H9 (cell line): ENCODE measurements at regions not wholly inside any gene's neighbourhood (a gene's known extent, or its start where the extent isn't known, plus 50 kb on each side); places are given as distances from the start of the nearest gene placed in this dataset.

Source experiments
- DNase-seq: peaks from one replicate; pipeline ENCODE4 v3.0.0-alpha.2; 2017
- H2AFZ ChIP-seq: one replicate; pipeline ENCODE4 v1.6.1; 2013; ENCODE audit warnings: mild to moderate bottlenecking, low read length, control low read depth, moderate library complexity
- H2AK5ac ChIP-seq: 2 replicates; pipeline ENCODE4 v1.6.1; 2013; ENCODE audit warnings: low read length, control low read depth, mixed read lengths; ENCODE audit not compliant: insufficient read length
- H2BK120ac ChIP-seq: one replicate; pipeline ENCODE4 v1.6.1; 2013; ENCODE audit warnings: low read depth, mild to moderate bottlenecking, low read length, control low read depth, inconsistent platforms; ENCODE audit not compliant: poor library complexity, severe bottlenecking
- H2BK12ac ChIP-seq: 2 replicates; pipeline ENCODE4 v1.6.1; 2013; ENCODE audit warnings: low read length, control low read depth, mixed read lengths, low read depth; ENCODE audit not compliant: insufficient read length
- H2BK15ac ChIP-seq: 2 replicates; pipeline ENCODE4 v1.6.1; 2013; ENCODE audit warnings: low read depth, low read length, control low read depth
- H2BK20ac ChIP-seq: one replicate; pipeline ENCODE4 v1.6.1; 2013; ENCODE audit warnings: low read depth, mild to moderate bottlenecking, low read length, control low read depth, inconsistent platforms; ENCODE audit not compliant: poor library complexity, severe bottlenecking
- H2BK5ac ChIP-seq: 2 replicates; pipeline ENCODE4 v1.6.1; 2013; ENCODE audit warnings: low read length, control low read depth, mixed read lengths; ENCODE audit not compliant: insufficient read length
- H3K14ac ChIP-seq: 2 replicates; pipeline ENCODE4 v1.6.1; 2013; ENCODE audit warnings: low read length, control low read depth; ENCODE audit not compliant: insufficient read depth
- H3K18ac ChIP-seq: 2 replicates; pipeline ENCODE4 v1.6.1; 2013; ENCODE audit warnings: low read depth, mild to moderate bottlenecking, mixed read lengths, low read length, control low read depth; ENCODE audit not compliant: insufficient read length
- H3K23ac ChIP-seq: 2 replicates; pipeline ENCODE4 v1.6.1; 2013; ENCODE audit warnings: low read length, control low read depth, mixed read lengths, low read depth; ENCODE audit not compliant: insufficient read length
- H3K23me2 ChIP-seq: 2 replicates; pipeline ENCODE4 v1.6.1; 2013; ENCODE audit warnings: low read depth, mild to moderate bottlenecking, mixed read lengths, low read length, control low read depth; ENCODE audit not compliant: insufficient read length, poor library complexity, severe bottlenecking
- H3K27ac ChIP-seq: 2 replicates; pipeline ENCODE4 v1.5.1; 2013; ENCODE audit warnings: low read length, control low read depth, mixed read lengths, low read depth; ENCODE audit not compliant: insufficient read length
- H3K27me3 ChIP-seq: 2 replicates; pipeline ENCODE4 v1.6.1; 2013; ENCODE audit warnings: low read length, control low read depth, inconsistent platforms; ENCODE audit not compliant: insufficient read depth
- H3K4ac ChIP-seq: 2 replicates; pipeline ENCODE4 v1.6.1; 2013; ENCODE audit warnings: low read depth, mild to moderate bottlenecking, control low read depth, inconsistent platforms, low read length, moderate library complexity
- H3K4me1 ChIP-seq: 2 replicates; pipeline ENCODE4 v1.6.1; 2013; ENCODE audit warnings: low read length, control low read depth, inconsistent platforms; ENCODE audit not compliant: insufficient read depth
- H3K4me2 ChIP-seq: 2 replicates; pipeline ENCODE4 v1.6.1; 2013; ENCODE audit warnings: low read length, control low read depth, mixed read lengths; ENCODE audit not compliant: insufficient read length, insufficient read depth
- H3K56ac ChIP-seq: 2 replicates; pipeline ENCODE4 v1.6.1; 2013; ENCODE audit warnings: low read depth, mild to moderate bottlenecking, mixed read lengths, low read length, control low read depth; ENCODE audit not compliant: insufficient read length
- H3K79me1 ChIP-seq: 2 replicates; pipeline ENCODE4 v1.6.1; 2013; ENCODE audit warnings: low read depth, mild to moderate bottlenecking, moderate library complexity, low read length, control low read depth, inconsistent platforms; ENCODE audit not compliant: insufficient read depth, poor library complexity, severe bottlenecking
- H3K79me2 ChIP-seq: 2 replicates; pipeline ENCODE4 v1.6.1; 2013; ENCODE audit warnings: low read length, control low read depth, inconsistent platforms; ENCODE audit not compliant: insufficient read depth
- H3K9ac ChIP-seq: 2 replicates; pipeline ENCODE4 v1.6.1; 2013; ENCODE audit warnings: low read length, control low read depth, mixed read lengths; ENCODE audit not compliant: insufficient read length; ENCODE audit errors: extremely low read depth
- H3K9me3 ChIP-seq: one replicate; pipeline ENCODE4 v1.6.1; 2013; ENCODE audit warnings: low read depth, low read length, inconsistent platforms; ENCODE audit not compliant: control insufficient read depth
- H3T11ph ChIP-seq: one replicate; pipeline ENCODE4 v1.6.1; 2013; ENCODE audit warnings: mild to moderate bottlenecking, low read length, control low read depth, inconsistent platforms
- H4K20me1 ChIP-seq: one replicate; pipeline ENCODE4 v1.6.1; 2013; ENCODE audit not compliant: control insufficient read depth, insufficient read length, insufficient read depth
- H4K5ac ChIP-seq: 2 replicates; pipeline ENCODE4 v1.6.1; 2013; ENCODE audit warnings: low read depth, mild to moderate bottlenecking, mixed read lengths, low read length, control low read depth; ENCODE audit not compliant: insufficient read length
- H4K8ac ChIP-seq: replicated peaks from 2 replicates; pipeline ENCODE4 v1.6.1; 2013; ENCODE audit warnings: low read length, control low read depth, mixed read lengths, low read depth; ENCODE audit not compliant: insufficient read length
- H4K91ac ChIP-seq: 2 replicates; pipeline ENCODE4 v1.6.1; 2013; ENCODE audit warnings: low read depth, mild to moderate bottlenecking, moderate library complexity, mixed read lengths, low read length, control low read depth; ENCODE audit not compliant: insufficient read length
- H3K27ac Mint-ChIP-seq, 3 experiments: 2 replicates in 2 of 3; 3 replicates in 1 of 3; pipeline ENCODE4 v1.8.0; 2020 to 2021; ENCODE audit warnings: mixed read lengths in 3 of 3, mild to moderate bottlenecking in 1 of 3, moderate library complexity in 1 of 3
- H3K27me3 Mint-ChIP-seq: 2 replicates; pipeline ENCODE4 v1.8.0; 2021; ENCODE audit warnings: low read depth, mild to moderate bottlenecking, moderate library complexity, mixed read lengths
- H3K36me3 Mint-ChIP-seq, 3 experiments: 2 replicates in 2 of 3; 3 replicates in 1 of 3; pipeline ENCODE4 v1.8.0; 2020 to 2021; ENCODE audit warnings: low read depth in 3 of 3, mixed read lengths in 3 of 3; ENCODE audit not compliant: insufficient read depth in 1 of 3
- H3K4me1 Mint-ChIP-seq, 2 experiments: 2 replicates each; pipeline ENCODE4 v1.8.0; 2020; ENCODE audit warnings: mixed read lengths in 2 of 2
- H3K4me3 Mint-ChIP-seq, 2 experiments: 2 replicates in 1 of 2; 3 replicates in 1 of 2; pipeline ENCODE4 v1.8.0; 2020 to 2021; ENCODE audit warnings: mild to moderate bottlenecking in 2 of 2, mixed read lengths in 2 of 2, moderate library complexity in 1 of 2
- H3K9me3 Mint-ChIP-seq, 2 experiments: 2 replicates in 1 of 2; 3 replicates in 1 of 2; pipeline ENCODE4 v1.8.0; 2020; ENCODE audit warnings: mild to moderate bottlenecking in 2 of 2, mixed read lengths in 2 of 2, moderate library complexity in 1 of 2
- TF ChIP-seq, protein P1 (sequence below): fragments of 200-600 bp; sonication (generic); conservative IDR thresholded peaks from 3 replicates; pipeline ENCODE4 v1.8.0; 2021; ENCODE audit warnings: antibody characterized with exemption, mild to moderate bottlenecking

DNA sequence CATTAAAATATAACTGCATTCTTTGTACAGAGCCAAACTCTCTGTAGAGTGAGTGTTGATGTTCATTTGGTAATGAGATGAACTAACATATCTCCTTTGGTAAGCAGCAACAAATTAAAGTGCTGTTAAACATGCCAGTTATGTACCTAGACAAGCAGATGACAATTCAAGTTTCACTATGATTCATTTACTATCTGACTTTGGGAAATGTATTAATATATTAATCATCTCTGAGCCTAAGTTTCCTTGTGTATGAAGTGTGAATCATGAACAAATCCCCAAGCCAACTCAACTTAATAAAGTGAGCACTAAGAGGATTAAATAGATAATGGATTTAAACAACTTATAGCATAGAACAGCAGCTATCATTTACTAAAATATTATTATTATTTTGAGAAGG is 1044.2 kb downstream of the GLUD2 start:
- no peak overlapping the region for H3K27ac ChIP-seq
- no peak overlapping the region for H3K9ac ChIP-seq
- no peaks in the 10 kb centered on the region for H4K20me1 ChIP-seq
- no peak overlapping the region for H4K91ac ChIP-seq
- H4K8ac ChIP-seq = no peak overlapping the region
- no peaks in the 10 kb centered on the region for H3K4me1 ChIP-seq
- Mint-ChIP-seq H3K9me3 (peaks cover 12 to 40% of the 10 kb centered on the region in 2 experiments), H3K27ac (no peak overlapping the region), H3K4me1 (no peaks in the 10 kb centered on the region), H3K4me3 (no peak overlapping the region), H3K36me3 (peaks cover 0 to 13% (median 3%) of the 10 kb centered on the region in 3 experiments; a peak in 6 of 7 replicates), H3K27me3 (peaks cover 1% of the 10 kb centered on the region; the same call in 1 of the 2 replicates)
- no peak overlapping the region for H3K18ac ChIP-seq
- H4K5ac ChIP-seq = no peak overlapping the region
- H2AFZ ChIP-seq = no peak overlapping the region
- H3K27me3 ChIP-seq = no peaks in the 10 kb centered on the region
- no peaks in the 10 kb centered on the region for H3K79me1 ChIP-seq
- no peak overlapping the region for H2BK120ac ChIP-seq
- no peaks in the 10 kb centered on the region for H3K23me2 ChIP-seq
- no peak overlapping the region for H3K4me2 ChIP-seq
- no peaks in the 10 kb centered on the region for H3K9me3 ChIP-seq
- no peaks in the 10 kb centered on the region for H3K79me2 ChIP-seq
- H2BK5ac ChIP-seq = no peak overlapping the region
- no peak overlapping the region for H3T11ph ChIP-seq
- no peak for DNase-seq
- H3K4ac ChIP-seq = no peak overlapping the region
- H2BK12ac ChIP-seq = no peak overlapping the region
- H2BK20ac ChIP-seq = no peak overlapping the region
- no peak overlapping the region for H2BK15ac ChIP-seq
- no peak overlapping the region for H3K56ac ChIP-seq
- H2AK5ac ChIP-seq = no peak overlapping the region
- H3K23ac ChIP-seq = no peak overlapping the region
- H3K14ac ChIP-seq = no peak overlapping the region
- TF ChIP-seq, protein P1, sequence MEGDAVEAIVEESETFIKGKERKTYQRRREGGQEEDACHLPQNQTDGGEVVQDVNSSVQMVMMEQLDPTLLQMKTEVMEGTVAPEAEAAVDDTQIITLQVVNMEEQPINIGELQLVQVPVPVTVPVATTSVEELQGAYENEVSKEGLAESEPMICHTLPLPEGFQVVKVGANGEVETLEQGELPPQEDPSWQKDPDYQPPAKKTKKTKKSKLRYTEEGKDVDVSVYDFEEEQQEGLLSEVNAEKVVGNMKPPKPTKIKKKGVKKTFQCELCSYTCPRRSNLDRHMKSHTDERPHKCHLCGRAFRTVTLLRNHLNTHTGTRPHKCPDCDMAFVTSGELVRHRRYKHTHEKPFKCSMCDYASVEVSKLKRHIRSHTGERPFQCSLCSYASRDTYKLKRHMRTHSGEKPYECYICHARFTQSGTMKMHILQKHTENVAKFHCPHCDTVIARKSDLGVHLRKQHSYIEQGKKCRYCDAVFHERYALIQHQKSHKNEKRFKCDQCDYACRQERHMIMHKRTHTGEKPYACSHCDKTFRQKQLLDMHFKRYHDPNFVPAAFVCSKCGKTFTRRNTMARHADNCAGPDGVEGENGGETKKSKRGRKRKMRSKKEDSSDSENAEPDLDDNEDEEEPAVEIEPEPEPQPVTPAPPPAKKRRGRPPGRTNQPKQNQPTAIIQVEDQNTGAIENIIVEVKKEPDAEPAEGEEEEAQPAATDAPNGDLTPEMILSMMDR = no peak
